ENCODE measurements at regions not wholly inside any gene's neighbourhood (a gene's known extent, or its start where the extent isn't known, plus 50 kb on each side); places are given as distances from the start of the nearest gene placed in this dataset.

- no peak for TF ChIP-seq CTCF (conservative IDR thresholded peaks at IDR 0.05; ENCODE audit: low read length)
- TF ChIP-seq EZH2phosphoT487 (IDR thresholded peaks at IDR 0.05; ENCODE audit: borderline replicate concordance): no peak
These were observed 403.9 kb downstream of the LIG4 start for GRCh38 chr13:107811233-107812013.
